NCI-H69 (cell line): ENCODE measurements at regions not wholly inside any gene's neighbourhood (a gene's known extent, or its start where the extent isn't known, plus 50 kb on each side); places are given as distances from the start of the nearest gene placed in this dataset.
"Not testable (repeated sequence)": the region's sequence is repeated elsewhere in the genome, so short reads cannot be mapped to it uniquely, and the experiment has no call there.

Experiments used
- DNase-seq: peaks from one replicate; lab custom pipeline; 2025; lab: John Stamatoyannopoulos, UW

DNA sequence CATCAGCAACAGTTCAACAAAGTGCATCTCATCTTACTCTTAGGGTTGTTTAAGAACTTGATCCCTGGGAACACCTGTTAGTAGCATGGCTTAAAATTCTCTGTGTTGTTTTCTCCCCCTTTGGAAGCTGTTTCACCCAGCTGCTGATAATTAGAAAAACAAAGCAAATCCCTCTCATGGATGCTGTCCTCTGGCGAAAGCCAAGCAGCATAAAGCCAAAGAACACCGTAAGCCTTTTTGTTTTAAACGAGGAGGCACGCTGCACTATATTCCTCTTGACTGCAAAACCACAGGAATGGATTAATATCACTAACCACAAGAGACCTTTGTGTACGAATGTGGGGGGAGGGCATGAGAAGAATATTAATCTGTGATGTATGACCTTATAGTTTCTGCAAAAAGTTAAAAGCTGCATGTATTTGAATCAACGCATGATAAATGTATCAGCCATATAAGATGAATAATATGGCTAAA, 923.2 kb downstream of the LTN1 start:
- no peak for DNase-seq

DNA sequence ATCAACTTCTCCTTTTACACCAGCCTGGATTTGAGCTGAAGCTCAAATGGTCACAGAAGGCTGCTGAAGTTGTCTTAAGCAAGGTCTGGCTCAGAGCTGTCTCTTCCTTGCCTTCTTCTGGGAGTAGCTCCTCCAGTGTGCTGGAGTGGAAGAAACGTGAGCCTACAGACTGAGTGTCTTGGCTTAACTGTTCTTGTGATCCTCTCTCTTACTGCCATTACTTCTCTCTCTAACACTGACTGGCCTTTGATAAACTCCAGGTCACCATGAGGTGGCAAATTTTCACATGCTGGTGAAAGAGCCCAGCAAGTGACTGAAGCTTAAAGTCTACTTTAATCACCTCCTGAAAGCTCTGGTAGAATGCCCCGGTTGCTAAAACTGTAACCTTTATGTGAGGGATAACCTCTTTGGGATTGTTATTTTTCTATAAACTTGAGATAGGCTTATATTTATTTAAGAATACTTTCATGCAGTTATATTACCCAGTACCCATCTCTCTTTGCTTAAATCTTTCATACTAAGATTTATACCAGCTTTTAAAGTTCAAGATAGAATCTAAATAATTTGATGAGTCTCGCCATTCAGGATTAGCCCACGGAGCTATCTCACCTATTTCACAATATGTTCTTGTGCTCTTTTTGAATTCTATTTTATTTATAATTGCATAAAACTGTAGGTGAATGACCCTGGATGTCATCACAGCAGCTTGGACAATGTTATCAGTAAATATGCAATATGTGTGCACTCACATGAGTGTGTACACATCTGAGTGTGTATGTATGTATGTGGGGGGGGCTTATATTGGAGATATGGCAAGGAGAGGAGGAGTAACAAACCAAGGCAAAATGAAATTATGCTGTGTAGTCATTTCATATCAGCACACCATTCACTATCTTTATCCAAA, 924.0 kb downstream of the LTN1 start:
- no peak for DNase-seq

DNA sequence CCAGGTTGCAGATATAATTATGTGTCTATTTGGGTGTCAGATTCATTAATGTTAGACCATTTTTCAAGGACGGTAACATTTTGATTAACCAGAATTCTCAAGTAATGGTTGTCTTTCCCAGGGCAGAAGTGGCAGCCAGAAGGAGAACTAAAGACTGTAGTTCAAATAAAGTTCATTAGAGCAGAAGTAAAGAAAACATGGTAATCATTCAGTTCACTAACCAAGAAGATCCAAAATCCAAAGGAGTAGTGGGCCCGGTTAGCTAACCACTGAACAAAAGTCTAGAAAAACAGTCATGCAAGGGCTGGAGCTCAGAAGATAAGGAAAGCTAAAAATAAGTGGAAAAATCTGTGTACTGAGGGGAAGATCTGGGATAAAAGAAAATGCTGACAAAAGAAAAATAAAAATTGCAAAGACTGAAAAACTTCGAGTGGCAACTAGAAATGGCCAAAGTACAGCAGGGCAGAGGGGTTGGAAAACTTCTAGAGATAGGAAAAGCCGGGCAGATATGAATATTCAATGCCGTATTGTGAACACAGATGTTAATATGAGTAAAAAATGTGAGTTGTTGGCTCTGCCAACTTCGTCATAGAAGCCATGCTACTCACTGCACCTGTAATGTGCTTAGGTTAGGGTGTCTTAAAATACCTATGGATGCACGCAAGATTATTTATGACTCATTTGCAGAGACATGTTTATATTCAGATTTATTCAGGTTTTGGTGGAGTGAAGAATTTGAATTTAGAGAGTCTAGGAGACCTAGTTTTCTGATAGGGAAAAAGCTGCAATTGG, 925.9 kb downstream of the LTN1 start:
- DNase-seq = no peak

DNA sequence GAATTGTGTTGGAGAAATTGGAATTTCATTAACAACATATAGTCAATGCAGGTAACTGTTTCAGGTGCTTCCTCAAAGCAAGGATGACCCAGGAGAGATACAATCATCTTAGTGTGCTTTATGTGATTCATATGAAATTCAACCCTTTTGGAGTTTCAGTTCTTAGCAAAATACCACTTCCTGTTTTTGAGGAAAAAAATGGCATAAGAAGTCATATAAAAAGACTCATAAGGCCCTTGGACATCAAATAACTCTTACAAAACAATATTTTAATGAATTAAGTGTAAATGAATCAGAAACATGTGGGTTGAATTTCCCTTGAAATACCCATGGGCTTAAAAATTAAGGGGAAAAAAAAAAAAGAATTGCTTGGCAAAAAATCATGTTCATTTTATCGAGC, 926.6 kb downstream of the LTN1 start:
- no peak for DNase-seq

DNA sequence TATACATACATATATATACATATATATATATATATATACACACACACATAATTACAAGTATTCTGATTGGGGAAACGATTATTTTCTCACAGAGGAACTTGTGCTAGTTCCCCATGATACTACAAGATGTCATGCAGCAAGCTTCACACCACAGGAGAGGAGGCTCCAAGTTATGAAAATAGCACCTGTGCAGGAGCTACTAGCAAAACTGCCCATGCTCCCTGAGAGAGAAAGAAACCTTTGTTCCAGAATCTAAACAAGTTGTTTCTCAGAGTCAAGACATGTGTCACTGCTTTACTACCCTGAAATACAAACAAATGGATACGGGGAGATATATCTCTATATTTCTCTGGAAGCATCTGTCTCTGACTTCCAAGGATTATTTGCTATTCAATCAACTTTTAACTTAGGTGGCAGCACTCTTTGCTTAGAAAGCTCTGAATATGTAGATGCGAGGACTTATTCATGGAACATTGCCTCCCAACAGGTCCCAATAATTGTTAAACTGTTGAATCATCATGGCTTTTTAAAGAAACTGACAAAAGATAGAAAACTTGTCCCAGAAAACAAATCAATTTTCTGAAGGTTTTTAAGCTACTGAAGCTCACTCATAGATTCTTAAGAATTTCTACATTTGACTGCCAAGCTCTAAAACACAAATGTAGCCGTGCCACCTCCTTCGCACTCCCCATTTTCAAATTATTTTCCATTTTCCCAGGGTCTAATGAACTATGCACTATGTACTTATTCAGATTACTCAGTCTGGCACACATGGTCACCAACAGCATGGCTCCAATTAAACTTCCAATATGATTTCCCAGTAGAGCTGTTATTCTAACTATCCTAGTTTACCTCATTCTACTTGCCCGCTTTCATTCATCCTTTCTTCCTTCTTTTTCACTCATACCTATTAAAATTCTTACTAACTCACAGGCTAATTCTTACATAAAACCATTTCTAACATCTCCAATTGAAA, 929.1 kb downstream of the LTN1 start:
- no peak for DNase-seq

DNA sequence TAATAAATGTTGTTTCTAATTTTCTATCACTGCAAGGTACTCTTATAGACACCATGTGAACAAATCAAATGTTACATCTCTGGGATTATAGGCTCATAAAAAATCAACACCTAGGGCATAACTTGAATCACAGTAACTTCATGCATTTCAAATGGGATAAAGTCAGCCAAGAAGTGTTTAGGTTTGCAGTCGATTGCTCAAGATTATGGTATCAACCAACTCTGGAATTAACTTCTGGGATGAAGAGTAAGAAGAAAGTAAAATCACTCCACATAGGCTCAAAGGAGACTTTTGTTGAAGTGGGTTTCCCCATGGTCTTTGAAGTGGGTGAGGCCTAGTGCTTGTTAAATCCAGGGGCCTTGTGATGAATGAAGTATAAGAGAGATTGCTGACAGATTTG, 939.7 kb downstream of the LTN1 start:
- DNase-seq = not testable (repeated sequence)

DNA sequence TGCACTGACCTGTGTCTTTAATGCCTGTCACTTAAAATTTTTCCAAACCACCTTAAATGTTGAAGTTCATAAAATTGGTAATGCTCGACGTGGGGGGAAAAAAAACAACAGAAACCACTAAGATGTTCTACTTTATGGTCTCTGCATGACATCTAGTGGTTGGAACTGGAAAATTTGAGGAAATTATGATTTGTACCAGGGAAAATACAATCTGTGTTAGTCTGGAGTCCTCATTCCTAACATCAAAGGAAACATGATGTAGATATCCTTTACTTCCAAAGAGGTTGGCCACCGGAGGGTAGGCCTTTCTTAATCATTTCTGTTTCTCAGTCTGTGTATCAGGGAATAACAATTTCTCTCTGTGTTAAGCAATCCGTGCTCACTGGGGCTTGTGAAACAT, 941.0 kb downstream of the LTN1 start:
- not testable (repeated sequence) for DNase-seq

DNA sequence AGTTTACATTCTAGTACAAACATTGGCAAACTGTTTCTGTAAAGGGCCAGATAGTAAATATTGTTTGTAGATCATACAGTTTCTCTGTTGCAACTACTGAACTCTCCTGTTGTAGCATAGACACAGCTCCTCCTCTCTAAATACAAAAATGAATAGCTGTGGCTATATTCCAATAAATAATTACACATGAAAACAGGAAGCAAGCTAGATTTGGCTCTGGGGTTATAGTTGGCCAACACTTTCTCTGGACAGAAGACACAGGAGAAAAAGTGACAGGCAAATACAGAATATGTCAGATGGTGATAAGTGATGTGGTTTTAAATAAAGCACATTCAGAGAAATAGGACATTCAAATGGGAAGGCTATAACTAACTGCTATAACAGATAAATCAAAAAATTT, 957.0 kb downstream of the LTN1 start:
- not testable (repeated sequence) for DNase-seq

DNA sequence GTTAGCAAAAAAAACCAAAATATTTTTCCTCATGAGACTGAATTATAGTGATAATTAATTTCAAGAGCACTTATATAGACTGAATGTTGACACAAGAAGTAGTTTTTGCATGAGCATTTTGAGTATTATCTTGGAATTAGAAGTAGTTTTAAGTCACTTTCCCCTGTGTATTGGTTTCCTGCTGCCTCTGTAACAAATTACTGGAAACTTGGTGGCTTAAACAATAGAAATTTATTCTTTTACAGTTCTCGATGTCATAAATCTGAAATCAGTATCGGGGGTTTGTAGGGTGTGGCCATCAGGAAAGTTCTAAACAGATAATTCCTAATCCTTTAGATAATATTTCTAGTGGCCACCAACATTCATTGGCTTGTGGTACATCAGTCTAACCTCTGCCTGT, 957.8 kb downstream of the LTN1 start:
- not testable (repeated sequence) for DNase-seq

DNA sequence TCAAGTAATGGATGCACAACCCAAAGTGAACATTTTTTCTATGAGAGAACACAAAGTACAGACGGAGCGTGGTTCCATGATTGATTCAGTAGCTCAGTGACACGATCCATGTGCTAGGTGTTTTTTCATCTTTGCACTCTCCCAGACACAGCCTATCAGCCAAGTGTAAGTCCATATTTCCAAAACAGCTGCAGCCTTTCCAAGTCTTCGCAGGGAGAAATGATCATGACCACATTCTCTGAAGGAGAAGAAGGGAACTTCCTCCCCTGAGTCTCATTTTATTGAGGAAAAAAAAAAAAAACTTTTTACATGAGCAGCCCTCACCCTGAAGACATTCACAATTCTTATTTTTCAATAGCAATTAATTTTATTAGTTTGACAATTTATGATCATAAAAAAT, 958.3 kb downstream of the LTN1 start:
- not testable (repeated sequence) for DNase-seq

DNA sequence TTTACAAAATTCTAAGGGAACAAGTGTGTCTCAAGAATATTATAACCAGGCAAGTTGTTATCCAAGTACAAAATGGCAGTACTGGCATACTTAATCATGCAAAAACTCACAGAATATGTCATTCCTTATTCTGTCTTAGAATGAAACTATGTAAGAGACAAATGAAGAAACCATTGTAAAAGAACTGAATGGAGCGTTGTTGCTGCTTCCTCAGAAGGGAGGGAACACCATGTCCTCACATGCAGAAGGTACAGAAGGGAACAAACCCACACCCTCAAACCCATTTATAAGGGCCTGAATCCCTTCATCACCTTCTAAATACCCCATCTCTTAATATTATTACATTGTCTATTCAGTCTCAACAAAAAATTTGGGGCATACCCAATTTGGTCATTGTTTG, 960.0 kb downstream of the LTN1 start:
- DNase-seq = not testable (repeated sequence)

DNA sequence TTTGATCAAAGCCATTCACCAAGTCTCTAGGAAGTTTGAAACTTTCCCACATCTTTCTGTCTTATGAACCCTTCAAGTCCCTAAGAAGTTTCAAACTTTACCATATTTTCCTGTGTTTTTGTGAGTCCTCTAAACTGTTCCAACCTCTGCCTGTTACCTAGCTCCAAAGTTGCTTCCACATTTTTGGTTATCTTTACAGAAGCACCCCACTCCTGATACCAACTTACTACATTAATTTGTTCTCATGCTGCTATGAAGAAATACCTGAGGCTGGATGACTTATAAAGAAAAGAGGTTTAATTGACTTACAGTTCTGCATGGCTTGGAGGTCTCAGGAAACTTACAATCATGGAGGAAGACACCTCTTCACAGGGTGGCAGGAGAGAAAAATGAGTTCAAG, 961.6 kb downstream of the LTN1 start:
- not testable (repeated sequence) for DNase-seq

DNA sequence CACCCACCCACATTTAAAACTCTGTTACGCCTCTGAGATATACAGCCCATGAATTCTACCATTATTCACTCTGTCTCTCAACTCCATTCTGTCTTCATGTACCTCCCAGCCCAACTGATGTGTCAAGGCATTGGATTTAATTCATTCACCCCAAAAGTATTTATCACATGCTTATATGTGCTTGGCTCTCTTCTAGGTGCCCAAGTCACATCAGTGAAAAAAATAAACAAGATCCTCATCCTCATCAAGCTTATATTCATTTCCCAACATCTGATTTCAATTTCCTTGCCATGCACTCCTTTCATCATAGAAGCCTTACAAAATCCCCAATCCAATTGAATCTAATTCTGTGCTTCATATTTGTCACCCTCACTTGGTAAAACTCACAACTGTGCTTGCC, 967.6 kb downstream of the LTN1 start:
- no peak for DNase-seq

DNA sequence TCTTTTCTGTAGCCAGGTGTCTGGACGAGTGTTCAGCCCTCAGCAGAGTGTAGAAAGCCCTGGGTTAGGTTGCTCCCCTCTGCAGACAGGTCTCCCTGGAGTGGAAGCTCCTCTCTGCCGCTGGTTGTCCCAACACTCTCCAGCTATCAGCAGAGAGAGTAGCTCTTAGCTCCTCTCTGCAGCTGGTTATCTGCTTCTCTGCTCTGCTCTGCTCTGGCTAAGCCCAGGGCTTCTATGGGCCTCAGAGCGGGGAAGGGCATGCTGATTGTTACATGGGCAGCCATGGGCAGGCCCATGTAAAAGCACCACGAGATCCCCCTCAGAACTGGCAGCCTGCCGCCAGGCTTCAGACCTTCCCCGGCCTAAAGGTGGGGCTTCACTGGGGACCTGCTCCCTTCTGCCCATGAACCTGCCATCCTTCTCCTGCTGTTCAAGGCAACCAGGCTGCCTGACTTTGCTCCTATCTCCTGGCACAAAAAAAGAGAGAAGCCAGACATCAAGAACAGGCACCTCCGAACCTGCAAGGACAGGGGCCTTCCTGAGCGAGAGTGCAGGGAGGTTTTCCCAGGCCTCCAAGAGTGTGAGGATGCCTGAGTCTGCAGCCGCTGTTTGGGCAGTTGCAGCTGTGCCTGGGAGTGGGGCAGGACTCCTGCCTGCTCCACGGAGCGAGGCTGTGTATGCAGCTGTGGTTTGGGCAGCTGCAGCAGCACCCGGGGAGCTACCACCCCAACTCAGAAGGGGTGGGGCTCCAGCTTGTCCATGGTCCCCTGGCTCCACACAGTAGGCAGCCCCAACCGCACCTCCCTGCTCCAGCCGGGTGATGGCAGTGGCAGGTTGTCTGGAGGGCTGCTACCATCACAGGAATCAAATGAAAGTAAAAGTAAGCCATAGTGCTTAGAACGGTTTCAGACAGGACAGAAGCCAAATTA, 973.7 kb downstream of the LTN1 start:
- no peak for DNase-seq

DNA sequence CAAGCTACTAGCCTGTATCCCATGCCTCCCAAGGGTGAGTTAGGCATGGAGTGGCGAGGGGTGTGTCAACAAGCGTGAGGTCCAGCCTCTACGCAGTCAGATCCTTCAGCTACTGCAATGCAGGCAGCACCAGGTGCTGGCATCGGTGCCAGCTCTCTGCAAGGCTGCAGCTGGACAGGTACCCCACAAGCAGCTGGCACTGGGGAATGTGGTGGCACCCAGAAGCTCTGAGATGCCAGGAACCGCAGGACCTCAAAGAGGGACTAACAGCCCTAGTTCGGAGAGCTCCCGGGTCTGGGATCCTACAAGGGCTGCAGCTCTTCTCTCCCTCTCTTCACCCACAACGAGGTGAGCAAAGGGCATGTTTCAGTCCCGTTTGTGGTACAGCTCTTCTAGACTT, 974.5 kb downstream of the LTN1 start:
- DNase-seq = no peak

DNA sequence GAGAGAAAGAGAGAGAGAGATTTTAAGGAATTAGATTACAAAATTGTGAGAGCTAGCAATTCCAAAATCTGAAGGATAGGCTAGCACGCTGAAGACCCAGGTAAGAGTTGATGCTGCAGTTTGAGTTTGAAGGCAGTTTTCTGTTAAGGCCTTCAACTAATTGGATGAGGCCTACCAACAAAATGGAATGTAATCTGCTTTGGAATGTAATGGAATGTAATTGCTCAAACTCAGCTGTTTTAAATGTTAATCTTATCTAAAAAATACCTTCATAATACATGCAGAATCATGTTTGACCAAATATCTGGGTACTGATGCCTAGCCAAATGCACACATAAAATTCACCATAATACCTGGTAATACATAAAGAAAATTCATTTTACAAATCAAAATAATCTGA, 976.1 kb downstream of the LTN1 start:
- DNase-seq = no peak

DNA sequence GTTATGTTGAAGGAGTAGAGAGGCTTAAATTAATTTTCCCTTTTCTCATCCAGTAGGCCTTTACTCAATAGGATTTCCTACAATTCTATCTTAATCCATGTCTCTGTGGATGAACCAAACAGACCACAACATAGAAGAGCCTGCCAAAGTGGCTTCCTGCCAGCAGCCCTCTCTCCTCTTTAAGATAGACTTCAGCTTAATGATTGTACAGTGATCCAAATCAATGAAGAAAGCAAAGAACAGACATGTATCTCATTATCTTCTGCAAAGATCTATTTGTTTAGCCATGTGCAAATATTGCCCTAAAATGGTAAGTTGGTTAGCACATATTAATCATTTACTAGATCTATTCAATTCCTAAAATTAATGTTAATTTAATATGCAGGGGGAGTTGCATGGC, 979.6 kb downstream of the LTN1 start:
- not testable (repeated sequence) for DNase-seq

DNA sequence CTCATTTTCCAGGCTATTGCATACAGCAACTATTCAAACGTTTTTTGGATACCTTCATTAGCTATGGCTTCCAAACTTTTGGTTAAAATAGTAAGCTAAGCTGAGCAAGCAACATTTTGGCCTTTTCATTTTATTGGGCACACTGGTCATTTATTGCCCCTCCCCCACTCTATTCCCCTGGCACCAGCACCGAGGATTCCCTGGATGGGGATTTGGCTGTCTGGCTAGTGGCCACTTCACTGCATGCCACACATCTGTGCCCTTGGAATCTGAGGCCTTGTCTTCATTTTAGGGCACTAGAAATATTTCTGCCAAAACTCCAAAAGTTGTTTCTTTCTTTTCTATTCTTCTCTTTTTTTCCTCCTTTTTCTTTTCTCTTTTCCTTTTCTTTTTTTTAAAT, 980.7 kb downstream of the LTN1 start:
- not testable (repeated sequence) for DNase-seq

DNA sequence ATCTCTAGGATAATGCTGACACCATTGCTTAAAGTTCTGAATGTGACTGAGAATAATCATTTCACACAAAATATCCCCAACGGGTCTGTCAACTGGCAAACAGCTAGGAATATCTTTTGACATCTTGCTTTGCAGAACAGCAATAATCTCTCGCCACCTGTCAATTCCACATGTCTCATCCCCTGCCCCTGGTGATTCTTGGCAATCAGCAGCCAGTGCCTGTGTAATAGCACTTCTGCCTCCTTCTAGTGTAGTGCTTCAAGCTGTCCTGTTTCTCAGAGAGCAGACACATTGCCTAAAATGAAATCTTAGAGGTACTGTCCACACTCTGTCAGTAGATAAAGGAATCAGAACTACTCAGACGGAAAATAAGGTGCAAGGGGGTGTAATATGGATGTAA, 984.4 kb downstream of the LTN1 start:
- DNase-seq = not testable (repeated sequence)

DNA sequence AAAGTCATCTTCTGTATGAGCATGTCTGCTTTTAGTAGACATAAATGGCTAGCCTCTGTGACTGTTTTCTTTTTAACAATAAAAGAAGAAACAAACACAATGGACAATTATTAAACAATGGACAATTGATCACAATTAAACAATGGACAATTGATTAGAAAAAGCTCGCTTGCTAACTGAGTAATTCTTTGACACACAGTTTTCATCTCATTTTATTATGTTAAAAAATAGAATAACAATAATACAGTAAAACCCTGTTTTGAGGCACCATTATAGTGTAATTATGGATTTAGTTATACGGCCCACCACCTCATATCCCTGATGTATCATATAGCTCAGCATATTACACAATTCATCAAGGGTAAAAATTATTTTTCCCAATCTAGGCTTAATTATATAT, 989.0 kb downstream of the LTN1 start:
- not testable (repeated sequence) for DNase-seq

DNA sequence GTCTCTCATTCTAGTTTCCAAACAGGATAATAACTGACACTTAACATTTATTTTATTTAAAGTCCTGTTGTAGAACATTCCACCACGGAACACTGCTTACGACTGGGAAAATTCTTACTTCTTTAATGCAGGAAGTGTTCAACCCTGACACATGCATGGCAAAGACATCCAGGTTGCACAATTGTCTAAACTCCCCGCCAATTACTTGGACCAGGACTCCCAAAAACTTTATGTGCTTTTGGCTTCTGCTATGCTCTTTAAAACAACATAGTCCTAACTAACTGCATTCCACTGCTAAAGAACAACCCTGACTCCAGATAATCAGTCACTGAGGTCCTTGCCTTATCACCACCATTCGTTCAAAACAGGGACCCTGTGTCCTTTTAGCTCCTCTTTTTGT, 995.8 kb downstream of the LTN1 start:
- not testable (repeated sequence) for DNase-seq
